ENCODE measurements at regions not wholly inside any gene's neighbourhood (a gene's known extent, or its start where the extent isn't known, plus 50 kb on each side); places are given as distances from the start of the nearest gene placed in this dataset.

- Histone ChIP-seq H3K27ac (ENCODE audit: low read depth, low read length) (no peak overlapping the region), H3K4me1 (ENCODE audit: insufficient read depth, low read length) (no peaks in the 10 kb centered on the region), H3K9me3 (ENCODE audit: low read depth, low read length) (no peaks in the 10 kb centered on the region), H2AFZ (ENCODE audit: low read length) (no peak overlapping the region), H3K4me2 (ENCODE audit: insufficient read depth, low read length) (no peak overlapping the region), H4K20me1 (ENCODE audit: insufficient read depth, low read length) (no peaks in the 10 kb centered on the region), H3K79me2 (ENCODE audit: insufficient read depth, low read length) (no peaks in the 10 kb centered on the region), H3K4me3 (ENCODE audit: insufficient read depth, low read length) (no peak overlapping the region), H3K36me3 (ENCODE audit: insufficient read depth, low read length) (no peaks in the 10 kb centered on the region), H3K27me3 (ENCODE audit: insufficient read depth, low read length) (peaks cover 20% of the 10 kb centered on the region)
- DNase-seq (ENCODE audit: insufficient read length, low spot score, missing footprints): no peak
- TF ChIP-seq, protein P1, sequence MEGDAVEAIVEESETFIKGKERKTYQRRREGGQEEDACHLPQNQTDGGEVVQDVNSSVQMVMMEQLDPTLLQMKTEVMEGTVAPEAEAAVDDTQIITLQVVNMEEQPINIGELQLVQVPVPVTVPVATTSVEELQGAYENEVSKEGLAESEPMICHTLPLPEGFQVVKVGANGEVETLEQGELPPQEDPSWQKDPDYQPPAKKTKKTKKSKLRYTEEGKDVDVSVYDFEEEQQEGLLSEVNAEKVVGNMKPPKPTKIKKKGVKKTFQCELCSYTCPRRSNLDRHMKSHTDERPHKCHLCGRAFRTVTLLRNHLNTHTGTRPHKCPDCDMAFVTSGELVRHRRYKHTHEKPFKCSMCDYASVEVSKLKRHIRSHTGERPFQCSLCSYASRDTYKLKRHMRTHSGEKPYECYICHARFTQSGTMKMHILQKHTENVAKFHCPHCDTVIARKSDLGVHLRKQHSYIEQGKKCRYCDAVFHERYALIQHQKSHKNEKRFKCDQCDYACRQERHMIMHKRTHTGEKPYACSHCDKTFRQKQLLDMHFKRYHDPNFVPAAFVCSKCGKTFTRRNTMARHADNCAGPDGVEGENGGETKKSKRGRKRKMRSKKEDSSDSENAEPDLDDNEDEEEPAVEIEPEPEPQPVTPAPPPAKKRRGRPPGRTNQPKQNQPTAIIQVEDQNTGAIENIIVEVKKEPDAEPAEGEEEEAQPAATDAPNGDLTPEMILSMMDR (IDR thresholded peaks at IDR 0.05; ENCODE audit: extremely low read depth, low read depth, low read length): no peak
Observed at GRCh38 chr6:165875946-165876345, 212.9 kb upstream of the PDE10A start.

GRCh38 chr6:165873976-165874375 lies 210.9 kb upstream of the PDE10A start:
- peaks cover 20% of the 10 kb centered on the region for H3K27me3 ChIP-seq (ENCODE audit: insufficient read depth, low read length)
- H2AFZ ChIP-seq (ENCODE audit: low read length): no peak overlapping the region
- no peaks in the 10 kb centered on the region for H3K79me2 ChIP-seq (ENCODE audit: insufficient read depth, low read length)
- TF ChIP-seq, protein P1 (IDR thresholded peaks at IDR 0.05; ENCODE audit: extremely low read depth, low read depth, low read length): no peak
- H3K4me2 ChIP-seq (ENCODE audit: insufficient read depth, low read length): no peak overlapping the region
- H3K27ac ChIP-seq (ENCODE audit: low read depth, low read length): no peak overlapping the region
- H4K20me1 ChIP-seq (ENCODE audit: insufficient read depth, low read length): no peaks in the 10 kb centered on the region
- no peaks in the 10 kb centered on the region for H3K4me1 ChIP-seq (ENCODE audit: insufficient read depth, low read length)
- H3K36me3 ChIP-seq (ENCODE audit: insufficient read depth, low read length): no peaks in the 10 kb centered on the region
- H3K4me3 ChIP-seq (ENCODE audit: insufficient read depth, low read length): no peak overlapping the region
- H3K9me3 ChIP-seq (ENCODE audit: low read depth, low read length): peaks cover 2% of the 10 kb centered on the region
- no peak for DNase-seq (ENCODE audit: insufficient read length, low spot score, missing footprints)

DNA sequence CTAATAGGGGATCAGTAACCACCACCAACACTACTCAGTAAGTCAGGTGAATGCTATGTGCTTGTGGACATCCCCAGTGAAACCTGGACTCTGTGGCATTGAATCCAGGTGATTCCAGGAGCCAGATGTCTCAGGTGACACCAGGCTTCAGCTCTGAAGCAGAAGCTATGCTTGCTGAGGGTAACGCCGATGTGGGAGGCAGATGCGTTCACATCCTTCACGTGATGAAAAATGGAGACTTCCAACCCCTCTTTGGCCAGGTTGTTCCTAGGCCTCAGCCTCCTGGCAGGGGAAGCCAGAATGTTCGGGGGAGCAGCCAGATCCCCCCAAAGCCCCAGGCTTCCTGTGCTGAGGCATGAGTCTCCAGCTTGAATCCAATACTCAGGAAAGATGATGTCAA lies 209.8 kb upstream of the PDE10A start:
- no peaks in the 10 kb centered on the region for H3K79me2 ChIP-seq (ENCODE audit: insufficient read depth, low read length)
- H3K27me3 ChIP-seq (ENCODE audit: insufficient read depth, low read length): peaks cover 14% of the 10 kb centered on the region
- no peak overlapping the region for H3K4me3 ChIP-seq (ENCODE audit: insufficient read depth, low read length)
- H3K36me3 ChIP-seq (ENCODE audit: insufficient read depth, low read length): no peaks in the 10 kb centered on the region
- H3K4me2 ChIP-seq (ENCODE audit: insufficient read depth, low read length): no peak overlapping the region
- no peak overlapping the region for H3K27ac ChIP-seq (ENCODE audit: low read depth, low read length)
- peaks cover 2% of the 10 kb centered on the region for H3K9me3 ChIP-seq (ENCODE audit: low read depth, low read length)
- no peak overlapping the region for H2AFZ ChIP-seq (ENCODE audit: low read length)
- no peaks in the 10 kb centered on the region for H4K20me1 ChIP-seq (ENCODE audit: insufficient read depth, low read length)
- no peak for DNase-seq (ENCODE audit: insufficient read length, low spot score, missing footprints)
- no peaks in the 10 kb centered on the region for H3K4me1 ChIP-seq (ENCODE audit: insufficient read depth, low read length)
- TF ChIP-seq, protein P1 (IDR thresholded peaks at IDR 0.05; ENCODE audit: extremely low read depth, low read depth, low read length): no peak

- H3K27ac ChIP-seq (ENCODE audit: low read depth, low read length): no peak overlapping the region
- H3K4me2 ChIP-seq (ENCODE audit: insufficient read depth, low read length): no peak overlapping the region
- no peaks in the 10 kb centered on the region for H3K79me2 ChIP-seq (ENCODE audit: insufficient read depth, low read length)
- H4K20me1 ChIP-seq (ENCODE audit: insufficient read depth, low read length): no peaks in the 10 kb centered on the region
- no peak overlapping the region for H3K4me3 ChIP-seq (ENCODE audit: insufficient read depth, low read length)
- peaks cover 2% of the 10 kb centered on the region for H3K9me3 ChIP-seq (ENCODE audit: low read depth, low read length)
- no peak for DNase-seq (ENCODE audit: insufficient read length, low spot score, missing footprints)
- no peaks in the 10 kb centered on the region for H3K36me3 ChIP-seq (ENCODE audit: insufficient read depth, low read length)
- H2AFZ ChIP-seq (ENCODE audit: low read length): no peak overlapping the region
- H3K27me3 ChIP-seq (ENCODE audit: insufficient read depth, low read length): peaks cover 14% of the 10 kb centered on the region
- TF ChIP-seq, protein P1 (IDR thresholded peaks at IDR 0.05; ENCODE audit: extremely low read depth, low read depth, low read length): no peak
- H3K4me1 ChIP-seq (ENCODE audit: insufficient read depth, low read length): no peaks in the 10 kb centered on the region
Observed at GRCh38 chr6:165872311-165872710, 209.3 kb upstream of the PDE10A start.

Data from osteoblast (primary cell).